OCI-LY3 (cell line): ENCODE measurements at regions not wholly inside any gene's neighbourhood (a gene's known extent, or its start where the extent isn't known, plus 50 kb on each side); places are given as distances from the start of the nearest gene placed in this dataset.

Source experiments
- H2AFZ ChIP-seq: fragments of 200-600, 300-600 bp; shearing (Covaris generic); 2 replicates; pipeline ENCODE4 v1.6.0; 2014; ENCODE audit warnings: antibody characterized with exemption, low read depth, low read length
- H3K27ac ChIP-seq: fragments of 200-600, 300-600 bp; sonication (generic); 2 replicates; pipeline ENCODE4 v1.5.1; 2014; ENCODE audit warnings: mild to moderate bottlenecking, low read length, moderate library complexity, mixed read lengths
- H3K27me3 ChIP-seq: fragments of 200-600, 300-600 bp; sonication (generic); 2 replicates; pipeline ENCODE4 v1.6.1; 2014; ENCODE audit warnings: low read depth, low read length, mixed read lengths
- H3K36me3 ChIP-seq: fragments of 200-600, 300-600 bp; sonication (generic); replicated peaks from 2 replicates; pipeline ENCODE3; 2014; ENCODE audit warnings: low read depth, low read length, mixed read lengths
- H3K4me1 ChIP-seq: fragments of 300-600, 200-600 bp; sonication (generic); 2 replicates; pipeline ENCODE4 v1.6.1; 2014; ENCODE audit warnings: low read length, mixed read lengths
- H3K4me2 ChIP-seq: fragments of 200-600, 300-600 bp; sonication (generic); 2 replicates; pipeline ENCODE4 v1.6.1; 2014; ENCODE audit warnings: low read length, mixed read lengths
- H3K4me3 ChIP-seq: fragments of 300-600, 200-600 bp; sonication (generic); 2 replicates; pipeline ENCODE4 v1.5.1; 2014; ENCODE audit warnings: antibody characterized with exemption, mild to moderate bottlenecking, low read length, moderate library complexity
- H3K79me2 ChIP-seq: fragments of 300-600, 200-600 bp; shearing (Covaris generic); 2 replicates; pipeline ENCODE4 v1.6.1; 2014; ENCODE audit warnings: mild to moderate bottlenecking, low read length, mixed read lengths
- H3K9ac ChIP-seq: fragments of 300-600, 200-600 bp; shearing (Covaris generic); 2 replicates; pipeline ENCODE4 v1.6.0; 2014; ENCODE audit warnings: mild to moderate bottlenecking, low read length, moderate library complexity
- H3K9me3 ChIP-seq: fragments of 200-600, 300-600 bp; shearing (Covaris generic); 2 replicates; pipeline ENCODE4 v1.6.1; 2014; ENCODE audit warnings: low read length, mixed read lengths; ENCODE audit not compliant: insufficient read depth
- H4K20me1 ChIP-seq: fragments of 200-600, 300-600 bp; sonication (generic); 2 replicates; pipeline ENCODE4 v1.6.1; 2016; ENCODE audit warnings: low read length, mixed read lengths; ENCODE audit not compliant: insufficient read depth
- CTCF ChIP-seq: fragments of 200-600, 300-600 bp; sonication (generic); IDR thresholded peaks from 2 replicates; pipeline ENCODE4 v1.5.1; 2014; ENCODE audit warnings: antibody characterized with exemption, low read length, low read depth
- EZH2phosphoT487 ChIP-seq: fragments of 200-600 bp; shearing (Covaris generic); IDR thresholded peaks from 2 replicates; pipeline ENCODE4 v1.6.1; 2018; ENCODE audit warnings: antibody characterized with exemption, mixed run types, low read depth

- H3K9me3 ChIP-seq: no peaks in the 10 kb centered on the region
- no peaks in the 10 kb centered on the region for H3K36me3 ChIP-seq
- H3K27me3 ChIP-seq: no peaks in the 10 kb centered on the region
- H3K79me2 ChIP-seq: no peaks in the 10 kb centered on the region
- no peak overlapping the region for H3K4me2 ChIP-seq
- H4K20me1 ChIP-seq: no peaks in the 10 kb centered on the region
- no peak overlapping the region for H3K27ac ChIP-seq
- TF ChIP-seq CTCF (no peak), EZH2phosphoT487 (no peak)
- H3K4me3 ChIP-seq: no peak overlapping the region
- no peaks in the 10 kb centered on the region for H3K4me1 ChIP-seq
- no peak overlapping the region for H3K9ac ChIP-seq
- no peak overlapping the region for H2AFZ ChIP-seq
Measured at GRCh38 chr6:54448617-54449016, 140.4 kb downstream of the TINAG start.

DNA sequence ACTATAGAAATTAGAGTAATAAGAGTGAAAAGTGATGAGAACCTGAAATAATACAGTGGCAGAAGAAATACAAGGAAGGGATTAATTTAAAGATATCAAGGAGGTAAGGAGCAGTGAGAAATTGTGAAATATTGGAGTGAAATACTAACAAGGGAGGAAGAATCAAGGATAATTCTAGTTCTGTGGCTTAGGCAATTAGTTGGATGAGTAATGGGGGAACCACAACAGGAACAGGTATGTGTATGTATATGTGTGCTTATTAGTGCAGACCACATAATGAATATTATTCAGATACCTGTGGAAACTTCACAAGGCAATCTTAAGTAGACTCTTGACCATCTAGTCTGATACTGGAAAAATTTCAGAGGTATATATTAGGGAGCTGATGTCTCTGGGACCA lies 143.3 kb downstream of the TINAG start:
- no peak overlapping the region for H3K4me3 ChIP-seq
- H3K4me1 ChIP-seq: no peaks in the 10 kb centered on the region
- TF ChIP-seq EZH2phosphoT487: no peak
- TF ChIP-seq CTCF: no peak
- no peaks in the 10 kb centered on the region for H3K9me3 ChIP-seq
- no peaks in the 10 kb centered on the region for H4K20me1 ChIP-seq
- H3K4me2 ChIP-seq: no peak overlapping the region
- no peaks in the 10 kb centered on the region for H3K27me3 ChIP-seq
- H2AFZ ChIP-seq: no peak overlapping the region
- H3K36me3 ChIP-seq: no peaks in the 10 kb centered on the region
- H3K9ac ChIP-seq: no peak overlapping the region
- H3K79me2 ChIP-seq: no peaks in the 10 kb centered on the region
- no peak overlapping the region for H3K27ac ChIP-seq

- no peak for TF ChIP-seq EZH2phosphoT487
- TF ChIP-seq CTCF: no peak
Measured at GRCh38 chr6:54463354-54464024, 155.2 kb downstream of the TINAG start.

DNA sequence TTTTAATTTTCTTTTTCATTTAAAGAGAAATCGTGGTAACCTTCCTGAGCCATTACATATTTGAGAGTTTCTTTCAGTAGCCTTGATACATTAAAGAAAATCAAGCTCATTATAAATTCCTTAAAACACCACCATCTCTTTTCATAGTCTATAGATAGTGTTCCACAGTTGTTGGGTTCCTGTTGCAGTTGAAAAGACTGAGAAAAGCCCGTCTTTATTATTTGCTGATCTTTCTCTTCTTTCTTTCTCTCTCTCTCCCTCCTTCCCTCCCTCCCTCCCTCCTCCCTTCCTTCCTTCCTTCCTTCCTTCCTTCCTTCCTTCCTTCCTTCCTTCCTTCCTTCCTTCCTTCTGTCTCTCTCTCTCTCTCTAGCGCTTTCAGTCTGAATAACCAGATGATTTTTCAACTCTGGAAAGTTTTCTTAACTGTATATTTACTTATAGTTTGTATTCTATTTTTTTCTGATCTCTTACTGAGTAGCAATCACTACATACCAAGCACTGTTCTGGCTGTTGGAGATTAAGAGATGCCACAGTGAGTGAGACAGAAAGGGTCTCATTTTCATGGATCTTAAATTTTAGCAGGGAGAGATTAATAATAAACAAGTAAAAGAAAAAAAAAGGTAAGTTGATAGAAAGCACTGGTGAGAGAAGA lies 157.5 kb downstream of the TINAG start:
- H3K36me3 ChIP-seq: no peaks in the 10 kb centered on the region
- H3K4me1 ChIP-seq: peaks cover 12% of the 10 kb centered on the region
- H3K4me3 ChIP-seq: no peak overlapping the region
- H3K79me2 ChIP-seq: no peaks in the 10 kb centered on the region
- TF ChIP-seq CTCF (no peak), EZH2phosphoT487 (no peak)
- H3K27me3 ChIP-seq: no peaks in the 10 kb centered on the region
- H3K9me3 ChIP-seq: no peaks in the 10 kb centered on the region
- H3K9ac ChIP-seq: no peak overlapping the region
- no peak overlapping the region for H3K27ac ChIP-seq
- no peak overlapping the region for H3K4me2 ChIP-seq
- no peak overlapping the region for H2AFZ ChIP-seq
- H4K20me1 ChIP-seq: no peaks in the 10 kb centered on the region

More at GRCh38 chr6:54463354-54464024, 155.2 kb downstream of the TINAG start:
- H3K4me3 ChIP-seq: no peak overlapping the region
- H3K9me3 ChIP-seq: no peaks in the 10 kb centered on the region
- H3K79me2 ChIP-seq: no peaks in the 10 kb centered on the region
- H4K20me1 ChIP-seq: no peaks in the 10 kb centered on the region
- H2AFZ ChIP-seq: no peak overlapping the region
- no peaks in the 10 kb centered on the region for H3K27me3 ChIP-seq
- no peak overlapping the region for H3K4me2 ChIP-seq
- H3K4me1 ChIP-seq: peaks cover 12% of the 10 kb centered on the region
- no peaks in the 10 kb centered on the region for H3K36me3 ChIP-seq
- H3K9ac ChIP-seq: no peak overlapping the region
- no peak overlapping the region for H3K27ac ChIP-seq
